Uterus (tissue), 3 donors: ENCODE measurements at regions not wholly inside any gene's neighbourhood (a gene's known extent, or its start where the extent isn't known, plus 50 kb on each side); places are given as distances from the start of the nearest gene placed in this dataset.

Source experiments
- DNase-seq, 2 donors: peaks; one replicate each; pipeline ENCODE4 v3.0.0-alpha.2; 2019 to 2020
- H3K27ac ChIP-seq, 2 donors: fragments of 200-600 bp; sonication (generic); 1 replicate in 1 of 2; 2 replicates in 1 of 2; pipeline ENCODE4 v1.5.1; 2016 to 2018
- H3K27me3 ChIP-seq, 2 donors: fragments of 200-600 bp; sonication (generic); one replicate each; pipeline ENCODE4 v1.5.1; 2018 to 2019; ENCODE audit warnings: control low read depth in 1 of 2
- H3K36me3 ChIP-seq, 2 donors: fragments of 200-600 bp; sonication (generic); one replicate each; pipeline ENCODE4 v1.5.1; 2019; ENCODE audit warnings: control low read depth in 1 of 2
- H3K4me1 ChIP-seq, 2 donors: fragments of 200-600 bp; sonication (generic); one replicate each; pipeline ENCODE4 v1.5.1; 2018 to 2019; ENCODE audit warnings: control low read depth in 1 of 2
- H3K4me3 ChIP-seq, 2 donors: fragments of 200-600 bp; sonication (generic); 1 replicate in 1 of 2; 2 replicates in 1 of 2; pipeline ENCODE4 v1.5.1; 2018 to 2019; ENCODE audit warnings: mild to moderate bottlenecking in 1 of 2
- H3K9me3 ChIP-seq, 2 donors: fragments of 200-600 bp; sonication (generic); one replicate each; pipeline ENCODE4 v1.5.1; 2019; ENCODE audit warnings: control low read depth in 1 of 2
- POLR2A ChIP-seq, 2 donors: fragments of 450-650 bp; IDR thresholded peaks; one replicate each; pipeline ENCODE4 v1.6.1; 2016; ENCODE audit warnings: antibody characterized with exemption in 2 of 2, mild to moderate bottlenecking in 1 of 2, moderate library complexity in 1 of 2
- intact Hi-C: fragments of 100-400 bp; cut with DNase I; formaldehyde crosslinking; loops from one replicate; pipeline ENCODE4 v1.15.1; 2023; ENCODE audit warnings: low total_unique reads
- TF ChIP-seq, protein P1 (sequence below), 4 experiments: fragments of 200-600 bp in 2 of 4; fragments of 450-650 bp in 2 of 4; sonication (generic) in 2 of 4; IDR thresholded peaks; one replicate each; pipeline ENCODE4 v1.5.1; 2016 to 2019; ENCODE audit warnings: antibody characterized with exemption in 4 of 4, mild to moderate bottlenecking in 2 of 4, moderate library complexity in 1 of 4
- donor health status: DM: yes; HTN: yes; CAD: no.

DNA sequence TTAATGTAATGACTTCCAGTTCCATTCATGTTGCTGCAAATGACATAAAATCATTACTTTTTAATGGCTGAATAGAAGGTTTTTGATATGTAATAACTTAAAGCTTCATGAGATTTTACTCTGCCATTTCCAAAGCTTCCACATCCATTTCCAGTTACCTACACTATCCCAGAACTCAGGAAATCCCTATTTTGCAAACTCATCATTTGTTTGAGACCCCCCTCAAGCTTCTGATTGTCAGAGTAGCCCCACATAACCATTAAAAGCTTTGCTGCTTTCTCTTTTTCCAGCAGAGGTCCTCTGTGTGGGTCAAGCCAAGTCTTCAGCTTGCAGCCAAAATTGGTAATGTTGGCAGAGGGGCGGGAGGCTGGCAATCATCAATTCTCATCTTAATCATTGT is 50.6 kb upstream of the IL1R1 start:
- Histone ChIP-seq H3K4me1 (no peaks in the 10 kb centered on the region), H3K27ac (no peak overlapping the region), H3K27me3 (no peaks in the 10 kb centered on the region), H3K4me3 (no peak overlapping the region), H3K9me3 (no peaks in the 10 kb centered on the region), H3K36me3 (no peaks in the 10 kb centered on the region)
- TF ChIP-seq, protein P1, sequence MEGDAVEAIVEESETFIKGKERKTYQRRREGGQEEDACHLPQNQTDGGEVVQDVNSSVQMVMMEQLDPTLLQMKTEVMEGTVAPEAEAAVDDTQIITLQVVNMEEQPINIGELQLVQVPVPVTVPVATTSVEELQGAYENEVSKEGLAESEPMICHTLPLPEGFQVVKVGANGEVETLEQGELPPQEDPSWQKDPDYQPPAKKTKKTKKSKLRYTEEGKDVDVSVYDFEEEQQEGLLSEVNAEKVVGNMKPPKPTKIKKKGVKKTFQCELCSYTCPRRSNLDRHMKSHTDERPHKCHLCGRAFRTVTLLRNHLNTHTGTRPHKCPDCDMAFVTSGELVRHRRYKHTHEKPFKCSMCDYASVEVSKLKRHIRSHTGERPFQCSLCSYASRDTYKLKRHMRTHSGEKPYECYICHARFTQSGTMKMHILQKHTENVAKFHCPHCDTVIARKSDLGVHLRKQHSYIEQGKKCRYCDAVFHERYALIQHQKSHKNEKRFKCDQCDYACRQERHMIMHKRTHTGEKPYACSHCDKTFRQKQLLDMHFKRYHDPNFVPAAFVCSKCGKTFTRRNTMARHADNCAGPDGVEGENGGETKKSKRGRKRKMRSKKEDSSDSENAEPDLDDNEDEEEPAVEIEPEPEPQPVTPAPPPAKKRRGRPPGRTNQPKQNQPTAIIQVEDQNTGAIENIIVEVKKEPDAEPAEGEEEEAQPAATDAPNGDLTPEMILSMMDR (IDR thresholded peaks at IDR 0.05), result no peak
- TF ChIP-seq POLR2A (IDR thresholded peaks at IDR 0.05), result no peak
- DNase-seq, result no peak
- intact Hi-C loops, result no loop called here

DNA sequence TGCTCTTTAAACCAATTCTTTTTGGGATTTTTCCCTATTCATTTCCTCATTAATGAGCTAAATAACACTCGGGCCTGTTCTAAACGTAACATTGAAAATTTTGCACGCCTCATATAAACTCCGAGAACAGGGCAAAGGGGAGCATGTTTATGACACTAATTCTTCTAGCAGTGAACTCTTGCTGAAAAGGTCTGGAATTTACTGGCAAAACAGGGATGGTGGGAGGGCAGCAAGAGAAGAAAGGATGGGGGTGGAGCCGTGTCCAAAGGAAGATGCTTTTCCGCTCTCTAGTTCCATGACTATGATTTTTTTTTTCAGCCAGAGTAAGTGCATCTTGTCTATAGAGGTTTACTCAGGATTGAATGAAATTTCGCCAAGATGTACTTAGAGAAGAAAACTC is 50.0 kb upstream of the IL1R1 start:
- H3K4me3 ChIP-seq, result no peak overlapping the region
- H3K4me1 ChIP-seq, result no peaks in the 10 kb centered on the region
- intact Hi-C loops, result no loop called here
- no peaks in the 10 kb centered on the region for H3K27me3 ChIP-seq
- TF ChIP-seq POLR2A (IDR thresholded peaks at IDR 0.05), result no peak
- TF ChIP-seq, protein P1 (IDR thresholded peaks at IDR 0.05), result no peak
- no peaks in the 10 kb centered on the region for H3K9me3 ChIP-seq
- no peak overlapping the region for H3K27ac ChIP-seq
- no peak for DNase-seq
- H3K36me3 ChIP-seq, result no peaks in the 10 kb centered on the region
